ENCODE measurements at regions not wholly inside any gene's neighbourhood (a gene's known extent, or its start where the extent isn't known, plus 50 kb on each side); places are given as distances from the start of the nearest gene placed in this dataset.
"Not testable (repeated sequence)": the region's sequence is repeated elsewhere in the genome, so short reads cannot be mapped to it uniquely, and the experiment has no call there.

DNA sequence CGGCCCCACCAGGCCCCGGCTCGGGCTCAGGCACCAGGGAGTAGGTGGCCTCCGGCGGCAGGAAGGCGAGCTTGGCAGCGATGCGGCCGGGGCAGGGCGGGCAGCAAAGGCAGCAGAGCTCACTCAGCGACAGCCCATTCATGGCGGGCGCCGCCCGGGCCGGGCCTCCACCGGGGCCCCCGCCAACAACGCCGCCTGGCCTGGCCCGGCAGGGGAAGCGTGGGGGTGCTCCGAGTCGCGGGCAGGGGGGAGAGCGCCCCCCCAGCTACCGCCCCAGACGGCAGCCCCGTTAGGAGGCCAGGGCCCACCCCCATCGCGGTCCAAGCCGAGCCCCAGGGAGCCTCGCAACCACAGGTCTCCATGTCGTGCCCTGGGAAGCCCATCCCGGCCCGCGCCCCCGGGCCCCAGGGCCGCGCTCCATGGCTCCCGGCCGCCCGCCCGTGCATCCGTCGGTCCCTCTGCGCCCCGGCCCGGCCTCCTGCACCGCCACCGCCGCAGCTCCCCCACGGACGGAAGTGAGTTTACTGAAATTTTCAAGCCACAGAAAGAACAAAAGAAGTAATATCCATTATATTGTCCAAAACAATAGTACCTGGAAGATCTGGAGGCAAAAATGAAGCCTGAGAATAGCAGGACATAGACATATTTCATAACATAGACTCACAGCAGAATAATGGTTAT, 126.6 kb upstream of the VPREB1 start:
- DNase-seq, result not testable (repeated sequence)

DNA sequence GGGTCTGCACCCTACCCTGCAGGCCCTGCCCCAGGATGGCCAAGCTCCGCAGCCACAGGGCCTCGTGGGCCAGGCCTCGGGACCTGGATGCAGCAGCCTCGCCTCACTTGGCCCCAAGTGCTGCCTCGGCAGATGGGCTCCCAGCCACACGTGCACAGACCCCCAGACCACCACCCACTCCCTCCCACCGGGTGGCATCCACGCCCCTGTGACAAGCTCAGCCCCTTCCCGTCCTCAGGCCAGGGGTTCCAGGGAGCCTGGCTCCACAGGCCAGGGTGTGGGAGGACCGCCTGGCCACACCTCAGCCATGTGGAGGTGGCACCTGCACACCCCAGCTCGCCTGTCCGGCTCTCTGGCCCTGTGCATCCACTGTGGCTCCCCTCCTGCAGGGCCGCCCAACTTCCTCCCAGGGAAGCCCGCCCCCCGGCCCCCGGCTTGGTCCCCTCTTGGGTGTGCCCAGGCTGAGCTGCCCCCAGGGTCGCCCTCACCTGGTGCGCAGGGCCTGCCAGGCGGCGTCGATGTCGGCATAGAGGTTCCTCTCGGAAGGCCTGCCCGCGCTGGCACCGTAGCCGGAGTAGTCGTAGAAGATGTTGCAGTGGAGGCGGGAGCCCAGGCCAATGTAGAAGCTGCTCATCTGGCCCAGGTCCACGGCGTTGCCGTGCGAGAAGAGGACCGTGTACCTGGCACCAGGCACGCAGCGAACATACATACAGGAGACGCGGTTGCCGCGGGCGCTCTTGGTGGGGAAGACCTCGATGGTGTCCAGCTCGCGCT, 127.4 kb upstream of the VPREB1 start:
- not testable (repeated sequence) for DNase-seq

DNA sequence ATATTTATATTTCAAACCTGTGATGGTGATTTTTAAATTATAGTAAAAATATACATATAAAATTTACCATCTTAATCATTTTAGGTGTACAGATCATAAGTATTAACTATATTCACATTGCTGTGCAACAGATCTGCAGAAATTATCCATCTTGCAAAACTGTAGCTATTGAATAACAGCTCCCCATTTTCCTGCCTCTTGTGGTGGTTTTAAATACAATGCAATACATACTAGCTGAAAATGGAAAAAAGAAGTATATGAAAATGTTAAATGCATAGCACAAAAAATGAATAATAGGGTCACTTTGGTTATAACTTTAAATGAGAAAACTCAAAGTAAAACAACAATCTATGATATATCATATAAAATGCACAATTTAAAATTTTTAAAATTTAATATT, 130.9 kb upstream of the VPREB1 start:
- DNase-seq, result no peak

DNA sequence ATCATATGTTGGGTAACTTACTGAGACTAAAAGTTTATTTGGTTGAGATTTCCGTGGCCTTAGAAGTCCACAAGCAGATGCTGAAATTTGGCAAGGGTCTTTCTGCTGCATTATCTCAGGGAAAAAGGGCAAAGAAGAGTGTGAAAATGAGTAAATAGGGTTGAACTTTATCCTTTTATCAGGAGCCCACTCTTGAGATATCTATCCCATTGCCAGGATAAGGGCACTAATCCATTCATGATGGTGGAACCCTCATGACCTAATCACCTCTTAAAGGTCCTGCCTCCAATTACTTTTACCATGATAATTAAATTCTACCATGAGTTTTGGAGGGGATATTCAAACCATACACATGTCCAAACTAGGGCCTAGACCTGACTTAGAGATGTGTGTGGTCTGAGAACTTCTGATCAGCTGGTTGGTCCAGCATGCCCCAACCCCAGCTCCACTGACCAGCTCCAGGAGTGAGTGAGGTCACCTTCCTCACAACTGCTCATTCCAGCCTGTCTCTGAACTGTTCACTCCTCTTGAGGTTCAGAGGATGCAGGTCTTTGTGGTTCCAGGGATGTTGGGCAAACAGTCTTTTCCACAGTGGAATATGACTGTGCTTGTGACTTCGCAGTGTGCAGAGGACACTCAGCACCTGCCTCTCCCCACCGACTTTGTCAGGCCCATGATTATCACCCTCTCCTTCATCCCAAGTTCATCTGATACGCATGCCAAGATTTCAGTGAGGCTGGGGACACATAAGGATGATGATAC, 130.1 kb upstream of the TOP3B start:
- DNase-seq, result no peak

DNA sequence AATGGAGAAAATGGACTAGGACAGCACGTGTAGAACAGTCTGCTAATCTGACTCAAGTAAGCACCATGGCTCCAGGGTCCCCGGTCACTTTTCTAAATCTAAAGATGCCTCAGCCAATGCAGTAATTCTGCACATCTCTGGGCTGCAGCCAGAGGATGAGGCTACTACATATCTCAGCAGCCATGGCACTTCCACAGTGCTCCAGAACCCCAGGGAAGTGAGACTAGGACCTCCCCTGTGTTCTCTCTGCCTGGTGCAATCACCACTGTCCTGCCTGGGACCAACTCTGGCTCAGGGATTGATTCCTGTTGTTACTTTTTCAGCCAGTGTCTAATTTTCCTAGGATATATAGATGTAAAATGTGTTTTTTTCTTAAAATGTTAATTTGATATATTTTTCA, 129.4 kb upstream of the TOP3B start:
- no peak for DNase-seq

DNA sequence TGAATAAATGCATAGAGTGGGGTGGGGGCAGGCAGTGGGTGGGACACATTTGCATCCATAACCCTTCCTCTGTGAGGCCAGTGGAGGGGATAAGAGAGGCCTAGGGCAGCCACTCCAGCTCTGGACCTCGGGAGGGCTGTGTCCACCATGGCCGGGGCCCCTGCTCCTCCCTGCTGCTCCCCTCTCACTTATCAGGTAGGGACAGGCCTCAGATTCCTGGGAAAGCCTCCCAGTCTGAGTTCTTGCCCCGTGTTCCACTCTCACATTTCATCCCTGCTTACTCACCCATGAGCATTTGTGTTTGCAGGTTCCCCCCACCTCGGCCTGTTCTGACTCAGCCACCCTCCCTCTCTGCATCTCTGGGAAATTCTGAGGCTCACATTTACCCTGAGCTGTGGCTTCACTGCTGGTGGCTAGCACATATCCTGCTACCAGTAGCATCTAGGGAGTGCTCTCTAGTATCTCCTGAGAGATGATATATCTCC, 128.7 kb upstream of the TOP3B start:
- no peak for DNase-seq

DNA sequence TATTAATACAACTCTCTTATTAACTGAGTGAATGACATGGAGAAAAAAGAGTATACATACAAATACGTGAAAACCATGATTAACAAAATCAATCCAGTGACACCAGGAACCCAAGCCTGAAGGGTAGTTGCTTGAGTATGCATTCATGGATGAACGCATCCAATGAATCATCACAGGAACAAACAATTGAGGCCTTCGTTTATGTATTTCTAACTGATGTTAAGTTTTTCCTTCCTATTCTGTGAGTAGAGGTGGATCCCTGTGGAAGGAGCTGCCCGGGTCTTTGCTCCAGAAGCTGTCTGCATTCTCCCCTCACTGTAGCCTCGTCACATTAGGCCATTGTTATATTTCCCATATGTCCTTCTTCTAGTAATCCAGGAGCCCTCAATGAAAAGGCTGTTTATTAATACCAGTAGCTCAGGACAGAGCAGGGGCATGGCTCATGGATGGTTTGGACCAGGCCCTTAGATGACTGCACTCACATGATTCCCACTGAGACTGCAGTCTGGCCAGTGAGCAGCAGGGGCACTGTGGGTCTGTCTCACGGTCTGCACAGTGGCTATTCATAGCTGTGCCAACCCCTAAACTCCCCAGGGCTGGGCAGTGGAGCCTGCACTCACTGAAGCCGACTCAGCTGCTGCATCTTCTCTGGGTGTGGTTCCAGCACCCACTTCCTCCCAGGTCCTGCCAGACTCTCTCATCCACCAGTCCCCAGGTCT, 128.1 kb upstream of the TOP3B start:
- no peak for DNase-seq

DNA sequence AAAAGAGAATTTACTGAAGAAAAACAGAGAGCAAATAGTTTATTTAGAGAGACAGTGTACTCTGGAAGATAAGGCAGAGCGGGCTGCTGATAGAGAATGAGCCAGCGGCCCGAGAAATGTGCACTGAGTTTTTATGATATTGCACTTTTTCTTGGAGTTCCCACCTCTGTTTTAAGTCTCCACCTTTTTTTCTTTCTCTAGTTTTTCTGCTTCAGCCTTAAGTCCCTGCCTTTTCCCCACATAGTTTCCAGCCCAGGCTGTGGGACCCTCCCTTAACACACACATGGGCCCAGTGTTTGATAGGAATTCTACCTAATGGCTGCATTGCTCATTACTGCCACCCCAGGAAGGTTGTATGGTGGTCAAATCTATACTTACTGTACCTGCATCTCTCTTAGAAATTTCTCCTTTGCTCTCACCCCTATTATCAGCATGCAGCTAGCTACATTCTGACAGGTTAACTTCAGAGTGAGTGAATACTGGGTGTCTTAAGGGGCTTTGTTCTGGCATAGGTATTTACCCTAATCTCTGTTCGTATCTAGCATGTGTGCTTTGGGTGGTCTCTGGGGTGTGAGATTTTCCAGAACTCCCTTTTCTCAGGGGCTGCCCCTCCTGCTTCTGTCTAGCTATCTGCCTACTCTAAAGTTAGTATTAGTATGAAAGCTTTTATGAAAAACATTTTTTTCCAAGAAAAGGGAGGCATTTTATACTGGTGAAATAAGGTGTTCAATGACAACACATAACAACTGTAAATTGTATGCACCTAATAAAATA, 127.3 kb upstream of the TOP3B start:
- DNase-seq, result no peak

DNA sequence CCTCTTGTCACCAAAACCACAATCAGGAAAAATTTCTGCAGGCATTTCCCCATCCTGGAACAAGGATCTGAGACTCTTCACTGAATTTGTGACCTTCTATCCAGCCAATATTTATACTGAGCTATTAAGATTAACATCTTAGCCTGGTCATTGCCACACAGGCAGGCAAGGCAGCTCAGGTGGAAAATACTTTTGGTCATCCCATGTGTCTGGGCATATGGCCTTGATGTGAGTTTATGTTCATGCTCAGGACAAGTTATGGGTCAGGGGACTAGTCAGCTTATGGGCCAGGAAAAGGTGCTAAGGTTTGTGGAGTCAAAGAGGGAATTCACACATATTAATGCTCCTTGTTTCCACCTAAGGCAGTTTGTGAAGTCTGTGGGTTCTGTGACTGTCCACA, 124.3 kb upstream of the TOP3B start:
- DNase-seq, result no peak

DNA sequence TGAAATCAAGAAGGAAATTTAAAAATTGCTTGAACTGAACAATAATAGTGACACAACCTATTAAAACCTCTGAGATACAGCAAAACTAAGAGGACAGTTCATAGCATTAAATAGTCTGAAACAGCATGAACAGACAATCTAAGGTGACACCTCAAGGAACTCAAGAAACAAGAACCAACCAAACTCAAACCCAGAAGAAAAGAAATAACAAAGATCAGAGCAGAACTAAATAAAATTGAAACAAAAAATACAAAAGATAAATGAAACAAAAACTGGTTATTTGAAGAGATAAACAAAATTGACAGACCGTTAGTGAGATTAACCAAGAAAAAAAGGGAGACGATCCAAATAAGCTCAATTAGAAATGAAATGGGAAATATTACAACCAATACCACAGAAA, 122.8 kb upstream of the TOP3B start:
- DNase-seq, result no peak

DNA sequence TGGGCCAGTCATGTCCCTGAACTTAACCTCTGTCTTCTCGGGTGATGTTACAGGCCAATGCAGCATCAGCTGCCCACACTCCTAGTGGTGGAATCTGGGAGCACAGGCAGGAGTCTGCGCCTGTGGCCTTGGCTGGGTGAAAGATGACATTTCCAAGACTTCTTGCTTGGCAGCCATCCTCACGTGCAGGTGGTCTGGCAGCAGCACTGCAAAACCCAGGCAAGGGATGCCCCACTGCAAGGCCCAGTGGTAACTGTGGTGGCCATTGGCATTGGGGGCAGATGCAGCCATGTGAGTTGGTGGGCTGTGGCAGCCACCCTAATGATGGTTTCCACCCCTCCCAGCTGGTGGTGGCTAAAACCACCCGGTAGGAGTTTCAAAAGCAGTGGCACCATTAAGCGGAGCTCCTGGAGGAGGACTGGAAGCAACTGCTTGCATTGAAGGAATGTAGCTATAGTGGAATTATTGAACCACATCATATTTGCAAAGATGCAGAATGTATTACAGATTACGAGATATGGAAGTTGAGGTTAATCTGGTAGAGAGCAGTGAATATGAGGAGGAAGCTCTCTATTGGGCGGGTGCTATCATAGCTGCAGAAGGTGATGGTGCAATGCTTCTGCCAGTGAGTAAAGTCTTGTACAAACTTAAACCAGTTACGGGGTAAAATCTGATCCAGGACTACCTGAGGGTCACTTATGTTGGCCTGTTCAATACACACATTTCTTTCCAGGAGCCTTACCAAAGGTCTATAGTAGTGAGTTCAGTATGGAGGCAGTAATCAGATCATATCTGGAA, 120.7 kb upstream of the TOP3B start:
- no peak for DNase-seq

DNA sequence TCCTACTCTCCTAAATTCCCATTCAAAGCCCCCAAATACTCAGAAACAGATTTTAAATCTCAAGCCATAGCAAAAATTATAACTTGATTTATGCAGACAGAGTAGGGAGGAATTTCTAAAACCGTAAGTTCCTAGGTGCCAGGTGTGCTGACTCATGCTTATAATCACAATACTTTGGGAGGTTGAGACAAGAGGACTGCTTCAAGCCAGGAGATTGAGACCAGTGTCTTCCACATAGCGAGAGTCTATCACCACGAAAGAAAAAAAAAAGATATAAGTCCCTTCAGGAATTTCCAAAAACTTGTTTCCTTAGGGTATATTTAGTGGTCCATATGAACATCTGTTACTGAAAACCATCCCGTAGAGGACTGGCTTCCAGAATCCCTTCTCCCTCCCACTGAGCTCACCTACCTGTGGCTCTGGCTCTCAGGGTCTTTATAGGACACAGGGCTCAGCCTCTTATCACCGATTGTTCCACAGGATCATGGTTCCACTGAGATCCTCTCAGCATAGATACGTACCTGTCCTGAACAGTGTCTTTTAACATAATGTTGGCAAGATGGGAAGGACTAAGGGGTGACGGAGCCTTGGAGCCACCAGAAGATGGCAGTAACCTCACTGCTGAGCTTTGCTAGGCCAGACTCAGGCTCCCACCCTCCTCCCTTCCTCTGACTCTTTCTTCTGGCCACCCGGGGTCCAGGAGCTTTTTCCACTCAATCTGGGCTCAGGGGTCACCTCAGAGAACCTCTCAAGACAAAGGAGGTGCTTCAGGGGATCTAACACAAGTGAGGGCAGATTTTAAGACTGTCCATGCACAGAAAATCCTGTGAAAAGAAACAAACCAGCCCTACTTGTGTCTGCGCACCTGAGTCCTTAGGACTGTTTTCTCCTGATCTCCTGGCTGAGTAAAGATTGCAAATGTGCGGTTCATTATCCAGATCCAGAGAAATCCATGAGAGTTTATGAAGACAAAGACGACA, 117.5 kb upstream of the TOP3B start:
- DNase-seq, result no peak

DNA sequence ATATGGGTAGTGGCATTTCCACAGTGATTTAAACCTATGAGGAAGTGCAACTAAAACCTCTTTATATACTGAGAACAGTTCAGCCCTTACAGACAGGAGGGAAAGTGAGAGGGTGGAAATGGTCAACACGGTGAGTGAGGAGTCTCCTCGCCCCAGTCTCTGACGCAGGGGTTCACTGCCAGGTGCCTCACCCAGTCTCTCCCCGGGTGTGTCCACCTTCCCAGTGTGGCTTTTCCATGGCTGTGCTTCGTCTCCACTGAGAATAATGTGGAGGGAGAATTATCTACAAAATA, 116.6 kb upstream of the TOP3B start:
- DNase-seq, result no peak

DNA sequence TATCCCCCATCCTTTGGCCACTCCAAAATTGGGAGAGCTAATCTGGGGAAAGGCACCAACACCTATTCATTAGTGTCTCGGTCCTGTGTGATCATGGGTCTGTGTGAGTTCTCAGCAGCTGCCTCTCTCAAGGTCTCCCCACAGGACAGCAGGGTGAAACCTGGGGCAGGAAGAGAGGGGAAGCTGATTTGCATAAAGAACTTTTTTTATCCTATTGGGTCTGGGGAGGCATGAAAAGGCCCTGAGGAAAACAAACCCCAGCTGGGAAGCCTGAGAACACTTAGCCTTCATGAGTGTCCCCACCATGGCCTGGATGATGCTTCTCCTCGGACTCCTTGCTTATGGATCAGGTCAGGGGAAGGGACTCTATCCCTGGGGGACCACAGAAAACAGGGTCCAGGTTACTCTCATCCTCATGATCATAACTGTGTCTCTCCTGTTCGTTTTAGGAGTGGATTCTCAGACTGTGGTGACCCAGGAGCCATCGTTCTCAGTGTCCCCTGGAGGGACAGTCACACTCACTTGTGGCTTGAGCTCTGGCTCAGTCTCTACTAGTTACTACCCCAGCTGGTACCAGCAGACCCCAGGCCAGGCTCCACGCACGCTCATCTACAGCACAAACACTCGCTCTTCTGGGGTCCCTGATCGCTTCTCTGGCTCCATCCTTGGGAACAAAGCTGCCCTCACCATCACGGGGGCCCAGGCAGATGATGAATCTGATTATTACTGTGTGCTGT, 116.0 kb upstream of the TOP3B start:
- no peak for DNase-seq

DNA sequence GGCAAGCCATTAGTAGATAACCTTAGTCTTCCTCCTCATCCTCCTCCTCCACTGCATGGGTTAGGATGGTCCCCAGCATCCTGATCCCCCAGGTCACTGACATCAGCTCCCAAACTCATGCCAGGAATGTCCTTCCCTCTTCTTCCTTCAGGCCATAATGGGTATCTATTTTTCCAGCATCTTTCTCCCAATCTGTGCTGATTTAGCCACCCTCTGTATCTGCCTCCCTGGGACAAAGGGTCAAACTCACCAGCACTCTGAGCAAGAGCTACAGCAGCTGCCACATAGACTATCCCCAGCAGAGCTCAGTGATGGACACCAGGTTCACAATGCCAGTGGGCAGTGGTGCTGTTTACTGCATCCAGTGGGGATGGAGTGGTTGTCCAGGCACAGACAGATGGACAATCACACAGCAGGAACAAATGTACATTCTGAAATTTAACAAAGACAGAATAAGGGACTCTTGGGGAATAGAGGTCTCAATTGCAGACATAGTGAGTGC, 115.2 kb upstream of the TOP3B start:
- DNase-seq, result no peak

DNA sequence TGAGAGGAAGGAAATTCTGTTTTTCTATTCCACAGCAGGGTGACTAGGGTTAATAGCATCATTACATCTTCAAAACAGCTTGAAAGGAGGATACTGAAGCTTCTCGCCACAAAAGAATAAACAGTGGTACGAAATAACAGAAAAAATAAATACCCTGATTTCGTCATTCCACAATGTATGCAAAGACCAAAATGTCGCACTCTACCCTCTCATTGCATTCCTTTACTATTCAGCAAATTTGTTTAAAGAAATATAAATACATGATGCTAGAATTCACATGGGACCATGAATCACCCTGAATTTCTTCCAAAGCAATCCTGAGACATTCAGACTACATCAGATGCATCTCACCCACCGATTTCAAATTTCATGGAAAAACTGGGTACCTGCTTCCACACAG, 112.3 kb upstream of the TOP3B start:
- DNase-seq, result no peak

DNA sequence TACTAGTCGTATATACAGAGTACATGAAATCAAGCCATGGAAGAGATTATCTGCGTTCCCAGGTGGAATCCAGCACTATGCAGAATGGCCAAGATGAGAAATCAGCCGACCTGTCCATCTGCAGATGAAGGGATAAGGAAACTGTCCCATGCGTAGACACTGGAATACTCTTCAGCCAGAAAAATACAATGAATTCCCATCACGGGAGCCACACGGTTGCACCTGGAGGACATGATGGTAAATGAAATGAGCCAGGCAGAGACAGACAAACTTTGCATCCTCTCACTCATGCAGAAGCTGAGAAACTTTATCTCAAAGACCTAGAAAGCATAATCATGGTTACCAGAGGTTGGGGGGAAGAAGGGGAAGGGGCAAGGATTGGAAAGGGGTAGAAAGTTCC, 111.9 kb upstream of the TOP3B start:
- no peak for DNase-seq

DNA sequence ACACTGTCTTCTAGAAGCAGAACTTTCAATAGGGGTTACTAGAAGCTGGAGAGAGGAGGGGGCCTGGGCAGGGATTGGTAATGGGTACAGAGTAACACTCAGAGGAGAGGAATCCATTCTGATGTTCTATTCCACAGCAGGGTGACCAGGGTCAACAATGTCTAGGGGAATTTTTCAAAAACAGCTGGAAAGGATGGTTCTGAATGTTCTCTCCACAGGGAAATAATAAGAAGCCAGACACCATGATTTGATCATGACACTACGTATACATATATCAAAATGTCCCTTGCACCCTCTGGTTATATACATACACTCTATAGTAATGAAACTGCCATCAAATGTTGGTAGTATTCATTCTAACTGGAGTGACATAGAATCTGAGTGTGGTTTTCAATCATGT, 111.2 kb upstream of the TOP3B start:
- DNase-seq, result no peak

DNA sequence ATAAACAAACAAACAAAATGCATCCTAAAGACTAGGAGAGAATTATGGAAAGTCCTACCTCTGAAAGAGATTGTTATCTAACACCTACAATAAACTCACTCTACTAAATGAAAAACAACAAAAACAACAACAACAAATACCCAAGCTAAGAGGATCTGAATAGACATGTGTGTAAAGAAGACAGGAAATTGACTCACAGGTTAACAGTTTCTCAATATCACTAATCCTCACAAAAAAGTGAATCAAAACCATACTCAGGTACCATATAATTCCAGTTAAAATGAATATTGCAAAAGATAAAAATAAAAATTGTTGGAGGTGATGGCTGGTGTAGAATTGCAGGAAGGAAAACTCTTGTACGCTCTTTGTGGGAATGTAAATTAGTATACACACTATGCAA, 110.4 kb upstream of the TOP3B start:
- no peak for DNase-seq

DNA sequence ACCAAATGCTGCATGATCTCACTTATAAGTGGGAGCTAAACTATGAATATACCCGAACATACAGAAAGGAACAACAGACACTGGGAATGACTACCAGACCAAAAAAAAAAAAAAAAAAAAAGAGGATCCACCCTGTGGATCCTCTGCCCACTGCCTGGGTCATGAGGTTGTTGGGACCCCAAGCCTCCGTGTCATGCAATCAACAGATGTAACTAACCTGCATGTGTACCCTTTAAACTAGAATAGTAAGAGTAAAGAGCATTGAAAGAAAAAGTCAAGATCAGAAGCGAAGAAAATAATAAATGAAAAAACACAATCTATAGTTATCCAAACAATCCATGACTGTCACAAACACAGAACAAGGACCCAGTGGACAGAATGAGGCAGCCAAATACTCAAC, 109.5 kb upstream of the TOP3B start:
- DNase-seq, result no peak

Data from activated CD4-positive, alpha-beta T cell treated with anti-CD3 and anti-CD28 coated beads for 1 hour (primary cell).